Stomach (tissue), 4 donors: ENCODE measurements at regions not wholly inside any gene's neighbourhood (a gene's known extent, or its start where the extent isn't known, plus 50 kb on each side); places are given as distances from the start of the nearest gene placed in this dataset.

Source experiments
- EP300 ChIP-seq: sonication (generic); formaldehyde crosslinking; IDR thresholded peaks from one replicate; pipeline ENCODE4 v1.6.1; 2017; ENCODE audit warnings: antibody characterized with exemption
- POLR2A ChIP-seq, 4 donors: fragments of 450-650 bp; IDR thresholded peaks; one replicate each; pipeline ENCODE4 v1.6.1; 2016; ENCODE audit warnings: antibody characterized with exemption in 4 of 4, control low read depth in 2 of 4, mild to moderate bottlenecking in 1 of 4, moderate library complexity in 1 of 4
- POLR2AphosphoS5 ChIP-seq, 3 donors: sonication (generic); formaldehyde crosslinking; IDR thresholded peaks; one replicate each; pipeline ENCODE4 v1.6.1; 2016; ENCODE audit warnings: antibody characterized with exemption in 3 of 3
- TF ChIP-seq, protein P1 (sequence below), 7 experiments: fragments of 450-650 bp in 4 of 7; fragments of 200-600 bp in 3 of 7; sonication (generic) in 3 of 7; IDR thresholded peaks; one replicate each; pipeline ENCODE4 v1.5.1; 2016 to 2019; ENCODE audit warnings: antibody characterized with exemption in 7 of 7, control low read depth in 2 of 7, mild to moderate bottlenecking in 1 of 7

DNA sequence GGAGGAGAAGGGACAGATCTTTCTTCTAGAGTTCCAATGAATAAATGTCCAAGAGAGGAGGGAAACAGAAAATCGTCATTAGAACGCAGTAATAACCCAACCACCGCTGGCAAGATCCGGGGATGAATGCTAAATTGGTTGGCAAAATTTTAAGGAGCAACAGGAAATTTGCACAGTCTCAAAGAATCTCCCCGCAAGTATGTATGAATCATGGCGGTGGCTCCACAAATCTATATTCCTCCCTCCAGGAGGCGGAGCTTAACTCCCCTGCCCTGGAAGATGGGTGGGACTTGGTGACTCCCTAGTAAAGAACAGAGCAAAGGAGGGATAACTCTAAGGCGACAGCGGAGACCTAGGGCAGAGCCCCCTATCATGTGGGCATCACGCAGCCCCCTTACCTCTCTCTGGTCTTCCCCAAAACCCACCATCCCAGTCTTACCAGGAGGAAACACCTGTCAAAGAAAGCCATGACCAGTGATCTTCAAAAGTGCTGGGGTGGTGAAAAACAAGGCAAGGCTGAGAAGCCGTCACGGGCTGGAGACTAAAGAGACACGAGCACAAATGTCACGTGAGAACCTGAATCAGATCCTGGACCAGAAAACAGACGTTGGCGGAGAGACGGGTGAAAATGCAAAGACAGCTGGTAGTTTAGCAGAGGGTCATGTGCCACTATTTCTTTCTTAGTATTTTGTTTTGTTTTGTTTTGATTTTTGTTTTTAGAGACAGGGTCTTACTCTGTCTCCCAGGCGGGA lies 125.8 kb downstream of the NCOR2 start:
- TF ChIP-seq, protein P1, sequence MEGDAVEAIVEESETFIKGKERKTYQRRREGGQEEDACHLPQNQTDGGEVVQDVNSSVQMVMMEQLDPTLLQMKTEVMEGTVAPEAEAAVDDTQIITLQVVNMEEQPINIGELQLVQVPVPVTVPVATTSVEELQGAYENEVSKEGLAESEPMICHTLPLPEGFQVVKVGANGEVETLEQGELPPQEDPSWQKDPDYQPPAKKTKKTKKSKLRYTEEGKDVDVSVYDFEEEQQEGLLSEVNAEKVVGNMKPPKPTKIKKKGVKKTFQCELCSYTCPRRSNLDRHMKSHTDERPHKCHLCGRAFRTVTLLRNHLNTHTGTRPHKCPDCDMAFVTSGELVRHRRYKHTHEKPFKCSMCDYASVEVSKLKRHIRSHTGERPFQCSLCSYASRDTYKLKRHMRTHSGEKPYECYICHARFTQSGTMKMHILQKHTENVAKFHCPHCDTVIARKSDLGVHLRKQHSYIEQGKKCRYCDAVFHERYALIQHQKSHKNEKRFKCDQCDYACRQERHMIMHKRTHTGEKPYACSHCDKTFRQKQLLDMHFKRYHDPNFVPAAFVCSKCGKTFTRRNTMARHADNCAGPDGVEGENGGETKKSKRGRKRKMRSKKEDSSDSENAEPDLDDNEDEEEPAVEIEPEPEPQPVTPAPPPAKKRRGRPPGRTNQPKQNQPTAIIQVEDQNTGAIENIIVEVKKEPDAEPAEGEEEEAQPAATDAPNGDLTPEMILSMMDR (IDR thresholded peaks at IDR 0.05) = no peak
- no peak for TF ChIP-seq POLR2A (IDR thresholded peaks at IDR 0.05)
- no peak for TF ChIP-seq EP300
- no peak for TF ChIP-seq POLR2AphosphoS5 (IDR thresholded peaks at IDR 0.05)
